ENCODE measurements at regions not wholly inside any gene's neighbourhood (a gene's known extent, or its start where the extent isn't known, plus 50 kb on each side); places are given as distances from the start of the nearest gene placed in this dataset.
A peak's percentile ranks its signal among the peaks of the same experiment; 100 is the strongest.
"Not testable (repeated sequence)": the region's sequence is repeated elsewhere in the genome, so short reads cannot be mapped to it uniquely, and the experiment has no call there.

- peak; percentile 83 for FAIRE-seq
Measured at GRCh38 chr2:66171530-66171929, 263.4 kb upstream of the MEIS1 start.

GRCh38 chr2:66170744-66171330 lies 264.1 kb upstream of the MEIS1 start:
- FAIRE-seq: no peak

DNA sequence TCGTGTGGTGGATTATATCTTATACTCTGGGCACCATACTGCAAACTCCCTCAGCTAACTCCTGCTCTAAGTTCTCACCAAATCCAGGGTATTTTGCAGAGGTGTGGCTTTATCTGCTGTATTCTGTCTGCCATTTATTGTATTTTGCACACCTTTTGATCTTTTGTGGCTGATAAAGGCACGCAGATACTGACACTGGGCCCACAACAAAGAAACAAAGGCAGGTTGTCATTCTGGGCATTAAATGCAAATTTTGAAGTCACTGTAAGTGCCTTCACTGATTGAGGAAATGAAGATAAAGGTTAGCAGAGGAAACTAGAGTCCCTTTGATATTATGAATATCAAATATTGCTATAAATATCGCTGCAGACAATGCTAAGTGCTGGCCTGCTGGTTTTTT lies 265.8 kb upstream of the MEIS1 start:
- no peak for FAIRE-seq

DNA sequence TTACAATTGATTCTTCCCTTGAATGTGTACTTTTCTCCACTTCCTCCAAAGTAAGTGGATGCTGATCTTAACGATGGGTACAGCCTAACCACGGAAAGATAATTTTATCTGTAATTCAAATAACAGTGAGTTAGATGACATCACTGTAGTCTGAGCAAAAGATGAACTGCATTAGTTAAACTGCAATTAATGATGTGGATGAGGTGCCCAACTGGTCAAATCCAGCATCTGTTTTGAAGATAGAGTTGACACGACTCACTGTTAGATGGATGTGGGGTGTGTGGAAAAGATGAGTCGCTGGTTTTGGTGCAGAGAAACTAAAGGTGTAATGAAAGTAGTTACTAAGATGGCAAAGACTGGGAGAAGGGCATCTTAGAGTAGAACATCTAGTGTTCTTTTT lies 270.5 kb upstream of the MEIS1 start:
- FAIRE-seq: no peak

GRCh38 chr2:66156171-66156570 lies 278.8 kb upstream of the MEIS1 start:
- no peak for FAIRE-seq

DNA sequence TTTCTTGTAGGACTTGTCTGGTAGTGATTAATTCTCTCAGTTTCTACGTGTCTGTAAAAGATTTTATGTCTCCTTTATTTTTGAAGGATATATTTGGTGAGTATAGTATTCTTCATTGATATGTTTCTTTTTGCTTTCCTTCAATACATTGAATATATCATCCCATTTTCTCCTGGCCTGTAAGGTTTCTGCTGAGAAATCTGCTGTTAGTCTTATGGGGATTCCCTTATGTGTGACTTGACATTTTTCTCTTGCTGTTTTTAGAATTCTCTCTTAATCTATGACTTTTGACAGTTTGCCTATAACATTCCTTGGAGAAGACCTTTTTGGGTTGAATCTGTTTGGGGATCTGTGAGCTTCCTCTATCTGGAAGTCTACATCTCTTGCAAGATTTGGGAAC lies 281.0 kb upstream of the MEIS1 start:
- FAIRE-seq: no peak

DNA sequence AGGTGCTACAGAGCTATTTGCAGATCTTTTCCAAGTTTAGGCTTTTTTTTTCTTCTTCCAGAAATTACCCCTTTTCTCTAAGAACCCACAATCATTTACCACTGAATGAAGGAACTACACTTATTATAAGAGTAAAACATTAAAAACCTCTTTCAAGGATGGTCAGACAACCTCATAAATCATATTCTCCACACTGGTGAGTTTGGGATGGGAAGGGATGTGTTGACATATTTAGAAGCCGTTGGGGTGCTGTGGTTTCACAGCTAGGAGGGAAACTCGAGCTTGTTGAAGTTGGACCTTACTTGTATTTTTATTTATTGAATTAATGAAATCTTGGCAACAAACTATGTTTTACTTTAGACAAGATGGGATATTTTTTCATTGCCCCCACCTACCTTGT lies 289.4 kb upstream of the MEIS1 start:
- FAIRE-seq: no peak

DNA sequence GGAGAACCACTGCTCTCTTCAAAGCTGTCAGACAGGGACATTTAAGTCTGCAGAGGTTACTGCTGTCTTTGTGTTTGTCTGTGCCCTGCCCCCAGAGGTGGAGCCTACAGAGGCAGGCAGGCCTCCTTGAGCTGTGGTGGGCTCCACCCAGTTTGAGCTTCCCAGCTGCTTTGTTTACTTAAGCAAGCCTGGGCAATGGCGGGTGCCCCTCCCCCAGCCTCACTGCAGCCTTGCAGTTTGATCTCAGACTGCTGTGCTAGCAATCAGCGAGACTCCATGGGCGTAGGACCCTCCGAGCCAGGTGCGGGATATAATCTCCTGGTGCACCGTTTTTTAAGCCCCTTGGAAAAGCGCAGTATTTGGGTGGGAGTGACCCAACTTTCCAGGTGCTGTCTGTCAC lies 290.6 kb upstream of the MEIS1 start:
- FAIRE-seq: not testable (repeated sequence)

GRCh38 chr2:66137606-66138130 lies 297.3 kb upstream of the MEIS1 start:
- FAIRE-seq: no peak

DNA sequence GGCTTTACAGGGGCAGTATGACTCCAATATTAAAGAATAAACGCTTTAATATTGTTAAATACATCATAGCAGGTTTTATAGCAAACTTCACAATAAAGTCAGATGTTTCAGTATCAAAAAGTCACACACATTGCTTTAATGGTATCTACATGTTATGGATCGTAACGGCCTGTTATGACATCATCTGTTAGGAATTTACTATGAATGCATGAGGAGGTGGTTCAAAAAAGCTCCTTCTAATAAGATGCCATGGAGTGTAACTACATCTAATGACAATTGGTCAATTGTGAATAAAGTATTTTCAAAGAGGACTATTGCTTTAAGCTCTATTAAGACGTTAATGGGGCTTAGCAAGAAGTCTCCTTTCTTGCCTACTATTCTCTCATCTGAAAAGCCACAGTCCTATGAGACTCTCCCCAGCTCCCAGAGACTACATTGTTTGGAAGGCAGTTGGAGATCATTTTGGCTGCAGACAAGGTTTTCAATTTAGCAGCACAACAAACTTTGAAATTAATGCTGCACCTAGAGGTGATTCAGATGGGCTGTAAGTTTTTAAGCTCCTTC lies 300.7 kb upstream of the MEIS1 start:
- FAIRE-seq: no peak

DNA sequence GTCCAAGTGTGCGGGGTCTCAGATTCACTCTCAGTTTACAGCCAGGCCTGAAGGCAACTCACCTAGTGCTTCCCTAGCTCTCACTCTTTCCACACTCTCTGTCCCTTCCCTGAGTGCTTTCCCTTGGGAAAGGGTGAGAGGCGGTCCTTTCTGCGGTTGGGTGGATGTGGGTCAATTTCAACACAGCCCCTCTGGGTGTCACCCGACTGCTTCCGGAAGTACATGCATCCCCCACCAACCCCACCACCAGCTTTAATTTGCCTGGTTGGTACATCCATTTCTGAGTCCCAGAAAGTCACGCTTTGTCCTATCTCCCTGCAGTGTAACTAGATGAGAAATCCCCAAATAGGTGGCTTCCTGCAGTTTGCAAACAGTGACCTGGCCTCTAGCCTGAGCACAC lies 307.3 kb upstream of the MEIS1 start:
- FAIRE-seq: no peak

DNA sequence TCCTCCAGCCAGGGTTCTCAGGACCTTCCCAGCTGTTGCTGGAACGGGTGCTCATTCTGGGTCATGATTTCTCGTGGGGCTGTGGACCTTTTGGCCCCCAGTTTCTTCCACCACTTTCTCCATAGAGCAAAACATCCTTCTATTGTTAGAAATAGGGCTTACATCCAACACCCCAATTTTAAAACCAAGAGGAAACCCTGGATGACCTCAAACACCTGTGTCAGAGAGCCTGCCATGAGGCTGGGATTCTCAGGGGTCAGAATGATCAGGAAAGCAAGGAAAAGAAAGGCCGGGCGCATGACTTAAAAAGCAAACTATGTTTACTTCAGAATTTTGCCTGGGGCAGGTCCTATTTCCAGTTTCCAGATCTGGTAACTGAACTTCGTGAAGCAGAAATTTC lies 307.9 kb upstream of the MEIS1 start:
- FAIRE-seq: no peak

GRCh38 chr2:66125951-66126350 lies 309.0 kb upstream of the MEIS1 start:
- FAIRE-seq: no peak

DNA sequence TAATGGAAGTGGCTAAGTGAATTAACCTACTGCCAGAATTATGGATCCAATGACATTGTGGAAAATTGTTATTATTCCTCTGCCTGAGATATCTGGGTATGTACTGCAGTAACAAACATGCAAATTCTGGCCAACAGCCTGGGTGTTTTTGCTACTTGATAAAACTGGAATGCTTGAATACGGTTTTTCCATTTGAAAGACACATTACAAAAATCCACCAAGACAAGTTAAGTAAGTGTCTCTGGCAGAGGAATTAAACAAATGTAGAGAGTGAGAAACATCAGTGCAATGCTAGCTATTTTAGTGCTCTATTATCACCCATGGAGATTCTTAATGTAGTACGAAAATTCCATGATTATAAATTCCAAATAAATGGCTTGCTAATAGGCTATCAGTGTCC lies 312.4 kb upstream of the MEIS1 start:
- FAIRE-seq: no peak

GRCh38 chr2:66121946-66122345 lies 313.0 kb upstream of the MEIS1 start:
- FAIRE-seq: no peak

- no peak for FAIRE-seq
Measured at GRCh38 chr2:66113988-66114625, 320.8 kb upstream of the MEIS1 start.

- no peak for FAIRE-seq
Measured at GRCh38 chr2:66111706-66112105, 323.2 kb upstream of the MEIS1 start.

GRCh38 chr2:66110608-66111007 lies 324.3 kb upstream of the MEIS1 start:
- no peak for FAIRE-seq

- no peak for FAIRE-seq
Measured at GRCh38 chr2:66110086-66110485, 324.8 kb upstream of the MEIS1 start.

GRCh38 chr2:66109419-66109818 lies 325.5 kb upstream of the MEIS1 start:
- no peak for FAIRE-seq

- FAIRE-seq: peak; percentile 99
Measured at GRCh38 chr2:66105066-66105753, 329.7 kb upstream of the MEIS1 start.

DNA sequence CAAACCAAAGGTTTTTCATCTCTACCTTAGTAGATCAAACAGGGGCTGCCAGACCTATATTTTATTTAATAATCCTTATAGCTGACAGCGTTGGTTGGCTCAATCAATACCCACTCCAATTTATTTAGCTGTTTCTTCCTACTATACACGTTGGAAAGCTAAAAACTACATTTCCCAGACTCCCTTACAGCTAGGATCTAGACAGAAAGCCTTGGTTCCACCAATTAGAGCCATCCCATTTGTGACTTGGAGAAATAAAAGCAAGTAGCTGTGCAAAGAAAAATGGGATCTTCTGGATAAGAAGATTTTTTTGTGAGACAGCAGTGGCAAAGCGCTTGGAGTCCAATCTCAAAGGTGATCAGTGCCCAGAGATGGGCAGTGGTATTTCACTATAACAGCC lies 331.3 kb upstream of the MEIS1 start:
- no peak for FAIRE-seq

GRCh38 chr2:66101206-66101605 lies 333.7 kb upstream of the MEIS1 start:
- FAIRE-seq: no peak

DNA sequence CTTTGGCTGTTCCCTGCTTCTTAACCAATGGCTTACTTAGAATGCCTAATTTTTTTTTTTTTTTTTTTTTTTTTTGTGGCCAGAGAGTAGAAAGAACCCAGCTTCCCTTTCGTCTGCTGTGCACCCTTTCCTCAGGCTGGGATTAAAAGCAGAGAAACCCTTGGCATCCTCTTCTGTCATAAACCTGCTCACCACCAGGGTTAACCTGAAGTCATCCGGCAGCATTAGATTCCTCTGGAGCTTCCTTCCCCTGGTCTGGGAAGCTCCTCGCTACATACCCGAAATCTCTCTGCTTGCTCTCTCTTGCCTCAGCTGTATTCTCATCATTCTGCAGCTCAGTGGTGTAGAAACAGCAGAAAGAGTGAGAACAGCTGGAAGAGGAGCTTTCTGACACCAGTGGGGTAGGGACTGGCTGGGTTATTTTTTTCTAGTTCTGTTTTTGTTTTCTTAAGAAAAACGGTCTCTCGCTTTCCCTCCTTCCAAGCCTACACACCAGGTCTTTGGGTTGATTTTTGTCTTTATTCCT lies 339.0 kb upstream of the MEIS1 start:
- FAIRE-seq: no peak

All from endometrium (tissue), 2 donors.